Endodermal cell (in vitro differentiated cells): ENCODE measurements at regions not wholly inside any gene's neighbourhood (a gene's known extent, or its start where the extent isn't known, plus 50 kb on each side); places are given as distances from the start of the nearest gene placed in this dataset.

Experiments
- DNase-seq: peaks from one replicate; pipeline ENCODE4 v3.0.0-alpha.2; 2017
- H3K27ac ChIP-seq: 2 replicates; pipeline ENCODE4 v1.5.1; 2013; ENCODE audit warnings: mild to moderate bottlenecking, low read depth, low read length, moderate library complexity
- H3K27me3 ChIP-seq: 2 replicates; pipeline ENCODE4 v1.6.1; 2013; ENCODE audit warnings: mild to moderate bottlenecking, low read length, moderate library complexity; ENCODE audit not compliant: insufficient read depth, control insufficient read depth, poor library complexity, severe bottlenecking
- H3K36me3 ChIP-seq: 2 replicates; pipeline ENCODE4 v1.7.0; 2013; ENCODE audit warnings: mild to moderate bottlenecking, low read length, moderate library complexity; ENCODE audit not compliant: control insufficient read depth, insufficient read depth
- H3K4me1 ChIP-seq: one replicate; pipeline ENCODE4 v1.7.0; 2013; ENCODE audit warnings: low read length; ENCODE audit not compliant: control insufficient read depth, insufficient read depth
- H3K4me3 ChIP-seq: 2 replicates; pipeline ENCODE4 v1.5.1; 2013; ENCODE audit warnings: mild to moderate bottlenecking, low read length, moderate library complexity
- H3K9ac ChIP-seq: 2 replicates; pipeline ENCODE4 v1.6.1; 2013; ENCODE audit warnings: mild to moderate bottlenecking, low read length, moderate library complexity; ENCODE audit not compliant: poor library complexity, severe bottlenecking; ENCODE audit errors: extremely low read depth
- H3K9me3 ChIP-seq: 2 replicates; pipeline ENCODE4 v1.6.1; 2013; ENCODE audit warnings: mild to moderate bottlenecking, low read length, moderate library complexity; ENCODE audit not compliant: control insufficient read depth
- H3K27ac Mint-ChIP-seq: 2 replicates; pipeline ENCODE4 v1.8.0; 2020; ENCODE audit warnings: mixed read lengths
- H3K27me3 Mint-ChIP-seq: 2 replicates; pipeline ENCODE4 v1.8.0; 2021; ENCODE audit warnings: mild to moderate bottlenecking, mixed read lengths; ENCODE audit not compliant: insufficient read depth
- H3K36me3 Mint-ChIP-seq: 2 replicates; pipeline ENCODE4 v1.8.0; 2020; ENCODE audit warnings: low read depth, mixed read lengths
- H3K4me1 Mint-ChIP-seq: 2 replicates; pipeline ENCODE4 v1.8.0; 2020; ENCODE audit warnings: mixed read lengths
- H3K4me3 Mint-ChIP-seq: 2 replicates; pipeline ENCODE4 v1.8.0; 2020; ENCODE audit warnings: mild to moderate bottlenecking, moderate library complexity, mixed read lengths
- H3K9me3 Mint-ChIP-seq: 2 replicates; pipeline ENCODE4 v1.8.0; 2020; ENCODE audit warnings: mild to moderate bottlenecking, mixed read lengths
- WGBS, 2 experiments: methylation state at CpG; one replicate each; pipeline versions ENCODE4 v1.1.5 to v1.1.7; 2013; ENCODE audit warnings: missing lambda C conversion rate in 2 of 2, mixed read lengths in 1 of 2; ENCODE audit not compliant: insufficient coverage in 1 of 2, insufficient read length in 1 of 2; 5-methylcytosine and 5-hydroxymethylcytosine counted together
- TF ChIP-seq, protein P1 (sequence below): fragments of 200-600 bp; sonication (generic); conservative IDR thresholded peaks from 2 replicates; pipeline ENCODE4 v1.5.0; 2021; ENCODE audit warnings: antibody characterized with exemption, mild to moderate bottlenecking

DNA sequence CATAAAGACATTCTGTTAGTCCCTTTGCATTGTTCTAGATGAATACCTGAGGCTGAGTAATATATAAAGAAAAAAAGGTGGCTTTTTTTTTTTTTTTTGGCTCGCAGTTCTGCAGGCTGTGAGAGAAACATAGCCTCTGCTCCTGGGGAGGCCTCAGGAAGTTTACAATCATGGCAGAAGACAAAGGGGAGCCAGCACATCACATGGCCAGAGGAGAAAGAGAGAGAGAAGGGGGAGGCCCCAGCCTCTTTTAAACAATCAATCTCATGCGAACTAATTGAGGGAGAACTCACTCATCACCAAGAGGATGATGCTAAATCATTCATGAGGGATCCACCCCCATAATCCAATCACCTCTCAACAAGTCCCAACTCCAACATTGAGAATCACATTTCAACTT lies 364.0 kb upstream of the EPHA5 start:
- DNase-seq = no peak
- 59% methylated on average over 2 of the region's 2 CpGs; no CpG with 5 or more reads in 1 of the 2 experiments for WGBS, 2 experiments
- Mint-ChIP-seq H3K4me1 (no peaks in the 10 kb centered on the region), H3K36me3 (no peaks in the 10 kb centered on the region), H3K27me3 (no peaks in the 10 kb centered on the region), H3K27ac (no peak overlapping the region), H3K9me3 (no peaks in the 10 kb centered on the region), H3K4me3 (no peak overlapping the region)
- no peak overlapping the region for H3K4me3 ChIP-seq
- TF ChIP-seq, protein P1, sequence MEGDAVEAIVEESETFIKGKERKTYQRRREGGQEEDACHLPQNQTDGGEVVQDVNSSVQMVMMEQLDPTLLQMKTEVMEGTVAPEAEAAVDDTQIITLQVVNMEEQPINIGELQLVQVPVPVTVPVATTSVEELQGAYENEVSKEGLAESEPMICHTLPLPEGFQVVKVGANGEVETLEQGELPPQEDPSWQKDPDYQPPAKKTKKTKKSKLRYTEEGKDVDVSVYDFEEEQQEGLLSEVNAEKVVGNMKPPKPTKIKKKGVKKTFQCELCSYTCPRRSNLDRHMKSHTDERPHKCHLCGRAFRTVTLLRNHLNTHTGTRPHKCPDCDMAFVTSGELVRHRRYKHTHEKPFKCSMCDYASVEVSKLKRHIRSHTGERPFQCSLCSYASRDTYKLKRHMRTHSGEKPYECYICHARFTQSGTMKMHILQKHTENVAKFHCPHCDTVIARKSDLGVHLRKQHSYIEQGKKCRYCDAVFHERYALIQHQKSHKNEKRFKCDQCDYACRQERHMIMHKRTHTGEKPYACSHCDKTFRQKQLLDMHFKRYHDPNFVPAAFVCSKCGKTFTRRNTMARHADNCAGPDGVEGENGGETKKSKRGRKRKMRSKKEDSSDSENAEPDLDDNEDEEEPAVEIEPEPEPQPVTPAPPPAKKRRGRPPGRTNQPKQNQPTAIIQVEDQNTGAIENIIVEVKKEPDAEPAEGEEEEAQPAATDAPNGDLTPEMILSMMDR = no peak
- no peaks in the 10 kb centered on the region for H3K36me3 ChIP-seq
- no peaks in the 10 kb centered on the region for H3K27me3 ChIP-seq
- H3K4me1 ChIP-seq = no peaks in the 10 kb centered on the region
- H3K9ac ChIP-seq = no peak overlapping the region
- no peaks in the 10 kb centered on the region for H3K9me3 ChIP-seq
- H3K27ac ChIP-seq = no peak overlapping the region

DNA sequence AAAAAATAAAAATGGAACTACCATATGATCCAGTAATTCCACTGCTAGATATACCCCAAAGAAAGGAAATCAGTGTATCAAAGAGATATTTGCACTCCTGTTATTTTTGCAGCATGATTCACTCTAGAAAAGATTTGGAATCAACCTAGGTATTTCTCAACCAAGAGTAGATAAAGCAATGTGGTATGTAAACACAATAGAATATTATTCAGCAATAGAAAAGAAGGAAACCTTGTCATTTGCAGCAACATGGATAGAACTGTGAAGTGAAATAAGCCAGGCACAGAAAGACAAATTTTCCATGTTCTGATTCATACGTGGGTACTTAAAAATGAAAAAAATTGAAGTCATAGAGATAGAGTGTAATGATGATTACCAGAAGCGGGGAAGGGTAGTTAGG lies 362.3 kb upstream of the EPHA5 start:
- Mint-ChIP-seq H3K4me3 (no peak overlapping the region), H3K4me1 (no peaks in the 10 kb centered on the region), H3K27me3 (no peaks in the 10 kb centered on the region), H3K36me3 (no peaks in the 10 kb centered on the region), H3K27ac (no peak overlapping the region), H3K9me3 (no peaks in the 10 kb centered on the region)
- no peak overlapping the region for H3K4me3 ChIP-seq
- WGBS, 2 experiments = 95 to 97% methylated on average over 2 of the region's 2 CpGs
- no peak overlapping the region for H3K9ac ChIP-seq
- no peaks in the 10 kb centered on the region for H3K4me1 ChIP-seq
- no peaks in the 10 kb centered on the region for H3K27me3 ChIP-seq
- no peaks in the 10 kb centered on the region for H3K36me3 ChIP-seq
- no peak for DNase-seq
- no peak overlapping the region for H3K27ac ChIP-seq
- no peaks in the 10 kb centered on the region for H3K9me3 ChIP-seq
- TF ChIP-seq, protein P1 = no peak

DNA sequence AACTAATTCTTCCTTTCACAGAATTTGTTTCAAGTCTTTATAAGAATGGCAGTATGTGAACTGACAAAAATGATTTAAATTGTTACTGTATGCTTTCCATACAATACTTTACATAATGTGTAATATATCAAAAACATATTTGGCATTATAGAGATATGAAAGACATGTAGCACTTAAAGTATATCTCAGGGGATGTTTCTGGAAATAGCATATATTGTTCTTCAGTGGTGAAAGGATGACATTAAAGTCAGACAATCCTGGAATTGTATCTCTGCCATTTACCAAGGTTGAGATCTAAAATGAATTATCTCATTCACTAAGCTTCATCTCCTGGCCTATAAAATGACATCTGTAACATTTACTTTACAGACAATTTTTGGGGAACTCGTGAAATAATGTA lies 358.4 kb upstream of the EPHA5 start:
- Histone ChIP-seq H3K9ac (no peak overlapping the region), H3K27ac (no peak overlapping the region), H3K9me3 (no peaks in the 10 kb centered on the region), H3K4me1 (no peaks in the 10 kb centered on the region), H3K4me3 (no peak overlapping the region), H3K36me3 (no peaks in the 10 kb centered on the region), H3K27me3 (no peaks in the 10 kb centered on the region)
- TF ChIP-seq, protein P1 = no peak
- H3K4me1 Mint-ChIP-seq = no peaks in the 10 kb centered on the region
- WGBS, 2 experiments = 100% methylated on average over 1 of the region's 1 CpG; no CpG with 5 or more reads in 1 of the 2 experiments
- H3K36me3 Mint-ChIP-seq = no peaks in the 10 kb centered on the region
- no peak overlapping the region for H3K27ac Mint-ChIP-seq
- no peaks in the 10 kb centered on the region for H3K27me3 Mint-ChIP-seq
- DNase-seq = no peak
- peaks cover 7% of the 10 kb centered on the region for H3K9me3 Mint-ChIP-seq
- H3K4me3 Mint-ChIP-seq = no peak overlapping the region
